Activated T-cell treated with anti-CD3 and anti-CD28 coated beads, Interleukin-2, amount 50 U/mL, for 72 hours (primary cell): ENCODE measurements at regions not wholly inside any gene's neighbourhood (a gene's known extent, or its start where the extent isn't known, plus 50 kb on each side); places are given as distances from the start of the nearest gene placed in this dataset.
A peak's percentile ranks its signal among the peaks of the same experiment; 100 is the strongest.
"Not testable (repeated sequence)": the region's sequence is repeated elsewhere in the genome, so short reads cannot be mapped to it uniquely, and the experiment has no call there.

Experiments used
- ATAC-seq, 2 donors: fragments of 150-1000 bp; cut with Tn5 transposase; replicated peaks in 1 of 2; 2 replicates each; pipeline ENCODE4 v1.10.0; 2021; ENCODE audit warnings: moderate library complexity in 2 of 2, mild to moderate bottlenecking in 1 of 2
- DNase-seq, 2 donors: peaks; one replicate each; pipeline ENCODE4 v3.0.0; 2021 to 2022; ENCODE audit warnings: mixed read lengths in 1 of 2
- H3K27ac Mint-ChIP-seq: one replicate; pipeline ENCODE4 v1.8.0; 2022; ENCODE audit warnings: mild to moderate bottlenecking, moderate library complexity, mixed read lengths
- H3K27me3 Mint-ChIP-seq: one replicate; pipeline ENCODE4 v1.8.0; 2022; ENCODE audit warnings: low read depth, mixed read lengths
- H3K36me3 Mint-ChIP-seq, 2 donors: one replicate each; pipeline ENCODE4 v1.8.0; 2022; ENCODE audit warnings: mixed read lengths in 2 of 2, mild to moderate bottlenecking in 1 of 2; ENCODE audit not compliant: insufficient read depth in 2 of 2
- H3K4me1 Mint-ChIP-seq: one replicate; pipeline ENCODE4 v1.8.0; 2022; ENCODE audit warnings: low read depth, mixed read lengths
- H3K4me3 Mint-ChIP-seq, 2 donors: one replicate each; pipeline ENCODE4 v1.8.0; 2022; ENCODE audit warnings: mild to moderate bottlenecking in 2 of 2, mixed read lengths in 2 of 2, moderate library complexity in 2 of 2
- H3K9me3 Mint-ChIP-seq, 2 donors: one replicate each; pipeline ENCODE4 v1.8.0; 2022; ENCODE audit warnings: mixed read lengths in 2 of 2

DNA sequence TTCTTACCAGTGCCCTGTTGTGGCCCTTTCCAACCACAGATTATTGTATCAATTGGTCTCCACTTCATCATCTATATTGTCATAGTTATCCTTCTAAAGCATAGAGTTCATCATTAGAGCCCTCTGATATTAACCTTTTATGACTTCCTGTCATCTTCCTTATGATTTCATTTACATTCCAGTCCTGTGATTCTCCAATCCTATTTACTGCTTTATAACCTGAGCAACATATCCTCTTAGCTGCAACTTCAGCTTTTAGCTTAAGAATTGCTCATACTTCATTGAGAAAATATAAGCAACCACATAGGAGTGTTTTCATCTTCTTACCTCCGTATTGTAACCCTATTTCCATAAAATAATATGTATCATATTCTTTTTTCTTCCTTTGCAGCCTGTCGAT lies 252.6 kb upstream of the CENPE start:
- no peaks in the 10 kb centered on the region for H3K36me3 Mint-ChIP-seq

DNA sequence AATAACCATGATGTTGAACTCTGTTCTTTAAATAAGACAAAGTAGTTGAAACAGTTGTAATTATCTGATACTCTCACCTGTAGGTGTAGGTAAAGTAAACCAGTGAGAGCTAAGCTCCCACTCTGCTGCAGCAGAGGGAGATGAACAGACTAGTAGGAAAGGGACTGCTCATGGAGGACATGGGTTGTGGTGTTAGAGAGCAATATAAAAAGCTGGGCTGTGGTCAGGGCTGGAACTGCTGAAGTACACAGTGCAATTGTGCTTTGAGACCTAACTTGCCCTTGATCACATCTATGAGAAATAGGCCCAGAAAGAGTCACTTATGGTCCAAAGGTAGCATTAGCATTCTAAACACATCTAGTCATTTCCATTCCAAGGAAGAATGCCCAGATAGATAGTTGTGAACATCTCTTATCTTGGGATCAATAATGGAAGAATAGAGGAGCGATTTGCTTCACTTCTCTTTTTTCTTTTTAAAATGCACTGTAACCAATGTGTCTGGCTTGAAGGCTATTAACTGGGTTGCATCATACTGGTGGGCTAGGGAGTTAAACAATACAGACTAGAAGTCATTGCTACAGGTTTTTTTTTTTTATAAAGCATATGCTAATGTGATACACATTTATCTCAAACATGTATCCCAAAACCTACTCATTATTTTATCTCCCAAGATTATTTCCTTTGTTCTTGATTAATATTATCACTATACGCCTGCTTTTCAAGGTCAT lies 251.3 kb upstream of the CENPE start:
- no peak for ATAC-seq
- no peak for DNase-seq
- Mint-ChIP-seq H3K27ac (no peak overlapping the region), H3K4me1 (no peaks in the 10 kb centered on the region), H3K4me3 (no peak overlapping the region), H3K36me3 (no peaks in the 10 kb centered on the region), H3K9me3 (no peaks in the 10 kb centered on the region), H3K27me3 (no peaks in the 10 kb centered on the region)

More for the DNA sequence above, 252.6 kb upstream of the CENPE start:
- DNase-seq (no peak), ATAC-seq (no peak)
- no peak overlapping the region for H3K27ac Mint-ChIP-seq
- no peaks in the 10 kb centered on the region for H3K27me3 Mint-ChIP-seq
- H3K9me3 Mint-ChIP-seq, result no peaks in the 10 kb centered on the region
- no peaks in the 10 kb centered on the region for H3K4me1 Mint-ChIP-seq
- no peak overlapping the region for H3K4me3 Mint-ChIP-seq

DNA sequence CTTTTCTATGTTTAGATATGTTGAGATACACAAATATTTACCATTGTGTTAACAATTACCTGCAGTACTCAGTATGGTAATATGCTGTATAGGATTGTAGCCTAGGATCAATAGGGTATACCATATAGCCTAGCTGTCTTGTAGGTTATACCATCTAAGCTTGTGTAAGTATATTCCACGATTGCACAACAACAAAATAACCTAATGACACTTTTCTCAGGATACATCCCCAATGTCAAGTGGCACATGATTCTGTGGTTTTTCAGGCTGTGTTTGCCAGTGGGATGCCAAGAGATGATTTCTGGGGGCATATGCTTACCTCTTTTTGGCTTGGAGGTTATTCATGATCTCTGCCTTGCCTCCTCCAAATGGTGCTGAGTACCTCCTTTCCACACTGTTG lies 247.2 kb upstream of the CENPE start:
- ATAC-seq, result no peak
- H3K27ac Mint-ChIP-seq, result no peak overlapping the region

DNA sequence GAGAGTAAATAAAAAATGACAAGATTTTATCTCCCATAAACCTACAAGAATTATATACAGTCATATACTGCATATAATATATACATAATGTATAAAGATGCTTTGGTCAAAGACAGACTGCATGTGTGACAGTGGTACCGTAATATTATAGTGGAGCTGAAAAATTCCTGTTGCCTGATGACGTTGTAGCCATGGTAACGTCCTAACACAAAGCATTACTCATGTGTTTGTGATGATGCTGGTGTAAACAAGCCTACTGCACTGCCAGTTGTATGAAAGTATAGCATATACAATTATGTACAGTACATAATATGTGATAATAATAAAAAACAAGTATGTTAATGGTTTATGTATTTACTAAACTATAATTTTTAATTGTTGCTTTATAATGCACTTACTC lies 245.2 kb upstream of the CENPE start:
- no peaks in the 10 kb centered on the region for H3K36me3 Mint-ChIP-seq
- H3K27ac Mint-ChIP-seq, result no peak overlapping the region
- ATAC-seq, result no peak
- DNase-seq, result no peak
- H3K9me3 Mint-ChIP-seq, result no peaks in the 10 kb centered on the region
- no peak overlapping the region for H3K4me3 Mint-ChIP-seq
- H3K27me3 Mint-ChIP-seq, result no peaks in the 10 kb centered on the region
- H3K4me1 Mint-ChIP-seq, result no peaks in the 10 kb centered on the region

More for the DNA sequence above, 247.2 kb upstream of the CENPE start:
- H3K9me3 Mint-ChIP-seq, result no peaks in the 10 kb centered on the region
- H3K4me3 Mint-ChIP-seq, result no peak overlapping the region
- no peaks in the 10 kb centered on the region for H3K36me3 Mint-ChIP-seq
- H3K4me1 Mint-ChIP-seq, result no peaks in the 10 kb centered on the region
- DNase-seq, result no peak
- no peaks in the 10 kb centered on the region for H3K27me3 Mint-ChIP-seq

DNA sequence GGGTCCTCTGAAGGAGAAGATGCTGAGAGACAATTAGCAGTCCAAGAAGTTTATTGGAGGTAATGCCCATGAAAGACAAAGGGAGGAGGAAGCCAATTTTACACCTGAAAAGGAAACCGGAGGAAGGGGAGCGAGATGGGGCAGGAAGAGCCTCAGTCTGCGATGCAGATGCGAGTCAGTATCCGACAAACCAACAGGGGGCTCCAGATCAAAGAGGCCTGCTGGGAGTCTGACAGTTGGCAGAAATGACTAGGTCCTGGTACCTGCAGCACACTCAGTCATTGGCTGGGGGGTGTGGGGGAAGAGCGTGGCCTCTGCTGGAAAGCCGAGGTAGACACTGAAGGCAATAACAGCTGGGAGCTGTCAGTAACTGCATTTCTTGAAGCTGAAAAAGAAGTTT lies 231.1 kb upstream of the CENPE start:
- peaks cover 0 to 2% of the 10 kb centered on the region in 2 donors for H3K9me3 Mint-ChIP-seq
- H3K27me3 Mint-ChIP-seq, result no peaks in the 10 kb centered on the region
- no peaks in the 10 kb centered on the region for H3K4me1 Mint-ChIP-seq
- DNase-seq (peak; percentile 5 to 11), ATAC-seq (peak; percentile 47 to 64)
- no peak overlapping the region for H3K4me3 Mint-ChIP-seq
- H3K27ac Mint-ChIP-seq, result no peak overlapping the region
- no peaks in the 10 kb centered on the region for H3K36me3 Mint-ChIP-seq

DNA sequence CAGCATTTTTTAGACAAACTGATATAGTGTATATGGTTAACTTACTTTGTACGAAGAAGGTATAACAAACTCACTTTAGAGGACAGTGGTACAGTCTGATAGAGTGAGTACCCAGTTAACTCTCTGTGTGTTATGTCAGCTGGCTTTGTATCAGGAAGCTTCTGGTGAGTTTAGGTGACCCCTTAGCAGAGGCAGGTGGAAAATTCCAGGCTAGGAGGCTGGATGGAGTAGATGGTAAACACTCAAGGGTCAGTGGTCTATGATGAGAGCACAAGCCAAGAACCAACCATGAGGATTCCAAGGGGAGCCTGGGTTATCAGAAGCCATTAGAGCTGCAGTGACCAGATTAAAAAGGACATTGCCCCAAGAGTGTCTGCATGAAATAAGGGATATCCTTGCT lies 227.3 kb upstream of the CENPE start:
- peaks cover 0 to 2% of the 10 kb centered on the region in 2 donors for H3K9me3 Mint-ChIP-seq
- H3K4me1 Mint-ChIP-seq, result no peaks in the 10 kb centered on the region
- H3K27me3 Mint-ChIP-seq, result no peaks in the 10 kb centered on the region
- ATAC-seq, result no peak
- no peak for DNase-seq
- H3K27ac Mint-ChIP-seq, result no peak overlapping the region
- H3K4me3 Mint-ChIP-seq, result no peak overlapping the region
- H3K36me3 Mint-ChIP-seq, result no peaks in the 10 kb centered on the region

DNA sequence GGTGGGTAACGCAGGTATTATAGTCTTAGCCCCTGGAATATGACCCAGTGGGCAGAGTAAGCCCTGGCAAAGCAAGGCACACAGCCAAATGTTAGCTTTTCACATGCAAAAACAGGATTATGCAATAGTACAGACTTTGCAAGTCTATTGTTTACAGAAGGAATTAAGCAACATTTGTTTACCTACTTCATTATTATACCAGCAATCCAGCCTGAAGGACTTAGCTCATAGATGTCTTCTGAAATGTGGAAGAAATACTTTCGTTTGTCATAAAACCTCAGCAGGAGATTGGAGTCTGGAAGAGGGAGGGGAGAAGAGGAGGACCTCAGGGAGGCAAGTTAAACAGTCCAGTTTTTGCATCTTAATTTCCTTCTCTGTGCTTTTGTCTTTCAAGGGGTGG lies 226.7 kb upstream of the CENPE start:
- DNase-seq (no peak), ATAC-seq (no peak)
- Mint-ChIP-seq H3K27me3 (no peaks in the 10 kb centered on the region), H3K27ac (no peak overlapping the region), H3K9me3 (peaks cover 0 to 2% of the 10 kb centered on the region in 2 donors), H3K36me3 (no peaks in the 10 kb centered on the region), H3K4me3 (no peak overlapping the region), H3K4me1 (no peaks in the 10 kb centered on the region)

DNA sequence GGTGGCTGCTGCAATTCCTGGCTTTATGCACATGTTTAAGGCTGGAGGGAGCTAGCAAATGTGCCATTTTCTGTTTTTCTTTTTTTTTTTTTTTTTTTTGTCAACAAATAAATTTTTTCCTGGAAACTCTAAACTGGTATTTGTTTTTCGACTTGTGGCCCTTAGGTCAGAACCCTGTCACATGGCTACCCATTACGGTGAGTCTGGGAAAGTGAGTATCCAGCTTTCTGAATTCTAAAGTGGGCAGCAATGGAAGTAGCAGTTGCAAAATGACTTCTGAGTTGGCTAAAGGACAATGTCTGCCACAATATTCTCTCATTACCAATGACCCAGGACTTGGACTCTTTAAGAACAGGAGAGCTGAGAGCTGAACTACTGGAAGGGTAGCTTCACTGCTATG lies 225.1 kb upstream of the CENPE start:
- DNase-seq (no peak), ATAC-seq (no peak)
- no peaks in the 10 kb centered on the region for H3K4me1 Mint-ChIP-seq
- H3K9me3 Mint-ChIP-seq, result no peaks in the 10 kb centered on the region
- H3K36me3 Mint-ChIP-seq, result no peaks in the 10 kb centered on the region
- no peak overlapping the region for H3K4me3 Mint-ChIP-seq
- no peak overlapping the region for H3K27ac Mint-ChIP-seq
- H3K27me3 Mint-ChIP-seq, result no peaks in the 10 kb centered on the region

DNA sequence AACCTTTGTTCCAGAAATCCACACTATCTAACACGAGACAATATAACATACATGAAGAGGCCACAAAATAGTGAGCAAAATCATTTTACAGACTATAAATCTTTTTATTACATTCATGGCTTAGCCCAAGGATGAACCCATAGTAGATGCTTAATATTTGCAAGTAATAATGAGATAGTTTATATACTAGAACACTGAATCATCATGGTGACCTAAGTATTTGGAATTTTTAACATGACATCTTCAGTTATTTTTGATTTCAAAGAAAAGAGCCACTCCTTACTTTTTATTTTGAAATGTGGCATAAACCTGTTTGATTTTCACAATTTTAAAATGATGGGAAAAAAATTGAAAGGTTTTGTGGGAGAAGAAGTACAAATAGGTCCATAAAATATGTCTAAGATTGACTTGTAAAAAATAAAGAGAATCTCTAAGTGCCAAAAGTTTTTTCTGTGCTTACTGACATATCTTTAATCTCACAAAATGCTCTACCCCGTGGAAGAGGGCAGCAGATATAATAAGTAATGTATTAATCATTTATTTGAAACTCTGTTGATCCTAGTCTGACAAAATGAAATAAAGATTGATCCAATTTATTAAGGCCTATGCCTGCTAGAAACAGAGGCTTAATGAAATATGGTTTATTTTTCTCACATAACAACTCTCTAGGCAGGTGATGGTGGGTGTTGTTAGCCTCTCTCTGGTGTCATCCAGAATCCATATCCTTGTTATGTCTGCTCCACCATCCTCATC lies 224.5 kb upstream of the CENPE start:
- Mint-ChIP-seq H3K4me1 (no peaks in the 10 kb centered on the region), H3K27ac (no peak overlapping the region), H3K9me3 (no peaks in the 10 kb centered on the region), H3K27me3 (no peaks in the 10 kb centered on the region), H3K36me3 (no peaks in the 10 kb centered on the region), H3K4me3 (no peak overlapping the region)
- DNase-seq (no peak), ATAC-seq (no peak)

DNA sequence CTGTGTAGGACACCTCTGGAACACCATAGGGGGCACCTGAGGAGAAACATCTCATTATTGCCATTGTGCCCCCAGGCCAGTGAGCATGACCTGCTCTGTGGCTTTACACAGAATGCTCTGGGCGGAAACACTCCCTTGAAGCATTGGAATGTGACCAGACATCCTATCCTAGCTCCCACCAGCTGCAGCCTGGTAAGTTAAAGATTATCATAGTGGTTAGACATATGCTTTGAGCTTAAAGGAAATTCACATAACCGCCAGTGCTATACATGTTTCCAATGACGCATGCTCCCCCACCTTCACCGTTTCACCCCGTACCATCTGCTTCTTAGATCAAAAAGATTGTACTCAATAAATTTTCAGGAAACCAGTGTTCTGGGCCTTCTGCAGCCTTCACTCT lies 217.7 kb upstream of the CENPE start:
- Mint-ChIP-seq H3K27me3 (no peaks in the 10 kb centered on the region), H3K27ac (no peak overlapping the region), H3K4me1 (no peaks in the 10 kb centered on the region), H3K4me3 (no peak overlapping the region), H3K36me3 (no peaks in the 10 kb centered on the region), H3K9me3 (peaks cover 2 to 5% of the 10 kb centered on the region in 2 donors)
- ATAC-seq (no peak), DNase-seq (no peak)

DNA sequence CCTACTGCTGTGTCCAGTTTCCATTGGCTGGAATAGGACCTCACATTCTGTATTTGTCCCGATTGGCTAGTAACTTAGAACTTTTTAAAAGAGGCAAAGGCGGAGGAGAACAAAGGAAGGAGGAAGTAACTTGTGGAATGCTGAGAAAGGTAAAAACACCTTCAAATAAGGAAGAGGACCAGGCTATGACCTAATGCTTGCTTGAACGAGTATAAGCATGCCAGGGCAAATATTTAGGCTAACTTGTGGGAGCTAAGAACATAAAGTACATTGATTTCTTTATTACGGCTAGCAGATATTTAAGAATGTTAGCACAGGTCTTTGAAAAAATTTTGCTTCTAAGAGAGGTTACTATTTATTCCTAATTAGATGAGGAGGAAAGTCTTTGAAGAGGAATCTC lies 214.5 kb upstream of the CENPE start:
- H3K4me1 Mint-ChIP-seq, H3K27ac Mint-ChIP-seq, H3K4me3 Mint-ChIP-seq, H3K36me3 Mint-ChIP-seq, H3K27me3 Mint-ChIP-seq, H3K9me3 Mint-ChIP-seq, ATAC-seq, DNase-seq: not testable (repeated sequence)

DNA sequence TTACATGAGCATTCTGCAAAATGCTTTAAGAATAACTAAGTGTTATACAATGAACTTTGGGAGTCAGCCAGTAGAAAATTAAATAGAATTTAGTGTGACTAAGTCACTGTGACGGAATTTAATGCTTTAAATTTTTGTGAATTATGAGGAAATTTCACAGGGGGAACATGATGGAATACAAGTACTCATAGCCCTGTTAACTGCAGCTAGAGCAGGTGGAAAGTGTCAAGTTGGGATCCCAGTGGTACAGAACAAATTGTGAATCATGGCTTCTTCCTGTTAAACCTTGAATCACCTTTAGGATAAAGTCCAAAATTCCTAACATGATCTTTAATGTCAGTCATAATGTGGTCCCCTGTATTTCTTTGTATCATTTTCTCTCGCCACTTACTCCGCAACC lies 212.2 kb upstream of the CENPE start:
- no peaks in the 10 kb centered on the region for H3K27me3 Mint-ChIP-seq
- no peaks in the 10 kb centered on the region for H3K36me3 Mint-ChIP-seq
- H3K4me1 Mint-ChIP-seq, result no peaks in the 10 kb centered on the region
- peaks cover 0 to 2% of the 10 kb centered on the region in 2 donors for H3K9me3 Mint-ChIP-seq
- H3K4me3 Mint-ChIP-seq, result no peak overlapping the region
- no peak overlapping the region for H3K27ac Mint-ChIP-seq
- ATAC-seq, result no peak
- DNase-seq, result no peak

DNA sequence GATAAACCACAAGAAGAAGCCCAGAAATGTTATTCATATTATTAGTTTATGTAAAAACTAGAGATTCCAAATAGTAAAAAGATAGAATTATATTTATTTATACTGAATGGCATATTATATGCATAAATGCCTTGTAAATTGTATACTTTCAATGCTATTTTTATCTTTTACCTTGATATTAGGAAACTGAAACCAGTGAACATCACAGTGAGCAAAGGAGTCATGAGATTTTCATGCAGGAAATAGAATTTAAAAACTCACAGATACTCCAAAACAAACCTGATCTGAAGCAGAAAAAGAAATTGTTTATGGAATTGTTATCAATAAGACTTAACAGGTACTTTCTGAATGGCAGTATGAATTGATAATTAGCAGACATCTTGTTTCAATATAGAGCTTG lies 207.3 kb upstream of the CENPE start:
- H3K27ac Mint-ChIP-seq, result no peak overlapping the region
- DNase-seq (no peak), ATAC-seq (no peak)
- no peaks in the 10 kb centered on the region for H3K4me1 Mint-ChIP-seq
- no peaks in the 10 kb centered on the region for H3K9me3 Mint-ChIP-seq
- no peaks in the 10 kb centered on the region for H3K27me3 Mint-ChIP-seq
- no peaks in the 10 kb centered on the region for H3K36me3 Mint-ChIP-seq
- H3K4me3 Mint-ChIP-seq, result no peak overlapping the region

DNA sequence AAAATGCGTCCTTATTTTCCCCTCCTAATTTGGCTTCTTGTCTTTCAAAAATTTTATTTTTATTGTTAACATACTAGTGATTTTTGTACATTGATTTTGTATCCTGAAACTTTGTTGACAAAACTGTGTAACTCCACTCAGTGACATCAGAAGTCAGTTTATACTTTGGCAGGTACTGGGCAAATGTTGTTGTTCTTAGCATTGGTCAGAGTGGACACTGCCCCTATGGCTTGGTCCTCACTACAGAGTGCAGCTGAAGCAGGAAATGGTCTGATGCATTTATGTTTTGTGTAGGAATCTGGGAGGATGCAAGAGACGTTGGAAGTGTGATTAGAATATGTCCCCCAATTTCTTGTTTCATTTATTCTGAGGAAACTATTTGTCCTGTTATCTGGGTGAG lies 205.5 kb upstream of the CENPE start:
- no peaks in the 10 kb centered on the region for H3K4me1 Mint-ChIP-seq
- no peak for DNase-seq
- H3K27me3 Mint-ChIP-seq, result no peaks in the 10 kb centered on the region
- H3K36me3 Mint-ChIP-seq, result no peaks in the 10 kb centered on the region
- no peak overlapping the region for H3K27ac Mint-ChIP-seq
- no peak overlapping the region for H3K4me3 Mint-ChIP-seq
- ATAC-seq, result no peak
- no peaks in the 10 kb centered on the region for H3K9me3 Mint-ChIP-seq
